NCI-H2227 (cell line): ENCODE measurements at regions not wholly inside any gene's neighbourhood (a gene's known extent, or its start where the extent isn't known, plus 50 kb on each side); places are given as distances from the start of the nearest gene placed in this dataset.
"Not testable (repeated sequence)": the region's sequence is repeated elsewhere in the genome, so short reads cannot be mapped to it uniquely, and the experiment has no call there.

Source experiments
- DNase-seq: peaks from one replicate; lab custom pipeline; 2025; ENCODE audit not compliant: unreplicated experiment; lab: John Stamatoyannopoulos, UW

GRCh38 chr5:124891179-124891578 lies 144.7 kb upstream of the ZNF608 start:
- DNase-seq = no peak

GRCh38 chr5:124892185-124892848 lies 145.9 kb upstream of the ZNF608 start:
- DNase-seq = no peak

- no peak for DNase-seq
Observed at GRCh38 chr5:124894541-124894940, 148.1 kb upstream of the ZNF608 start.

GRCh38 chr5:124895236-124895635 lies 148.8 kb upstream of the ZNF608 start:
- no peak for DNase-seq

GRCh38 chr5:124901081-124901480 lies 154.6 kb upstream of the ZNF608 start:
- DNase-seq = no peak

- peak; percentile 69 for DNase-seq
Observed at GRCh38 chr5:124902097-124902821, 155.8 kb upstream of the ZNF608 start.

GRCh38 chr5:124905256-124906130 lies 159.1 kb upstream of the ZNF608 start:
- no peak for DNase-seq

GRCh38 chr5:124906339-124907097 lies 160.1 kb upstream of the ZNF608 start:
- DNase-seq = peak; percentile 26

GRCh38 chr5:124907098-124907644 lies 160.7 kb upstream of the ZNF608 start:
- no peak for DNase-seq

- DNase-seq = no peak
Observed at GRCh38 chr5:124908581-124909451, 162.4 kb upstream of the ZNF608 start.

- peak; percentile 28 for DNase-seq
Observed at GRCh38 chr5:124909734-124910133, 163.3 kb upstream of the ZNF608 start.

GRCh38 chr5:124910354-124911016 lies 164.0 kb upstream of the ZNF608 start:
- DNase-seq = no peak

- no peak for DNase-seq
Observed at GRCh38 chr5:124912638-124913328, 166.3 kb upstream of the ZNF608 start.

- no peak for DNase-seq
Observed at GRCh38 chr5:124913329-124913653, 166.9 kb upstream of the ZNF608 start.

GRCh38 chr5:124916313-124916712 lies 169.9 kb upstream of the ZNF608 start:
- DNase-seq = not testable (repeated sequence)

GRCh38 chr5:124918618-124919017 lies 172.2 kb upstream of the ZNF608 start:
- no peak for DNase-seq

GRCh38 chr5:124919076-124919475 lies 172.6 kb upstream of the ZNF608 start:
- no peak for DNase-seq

- DNase-seq = no peak
Observed at GRCh38 chr5:124919747-124920525, 173.5 kb upstream of the ZNF608 start.
